Osteoblast (primary cell): ENCODE measurements at regions not wholly inside any gene's neighbourhood (a gene's known extent, or its start where the extent isn't known, plus 50 kb on each side); places are given as distances from the start of the nearest gene placed in this dataset.

Experiments
- DNase-seq: peaks from one replicate; pipeline ENCODE4 v3.0.0; 2011; ENCODE audit warnings: low spot score, mixed read lengths; ENCODE audit not compliant: insufficient read length; ENCODE audit errors: missing footprints
- H2AFZ ChIP-seq: 2 replicates; pipeline ENCODE4 v1.6.0; 2011; ENCODE audit warnings: mild to moderate bottlenecking, low read length
- H3K27ac ChIP-seq: 2 replicates; pipeline ENCODE4 v1.5.1; 2011; ENCODE audit warnings: mild to moderate bottlenecking, low read depth, low read length, moderate library complexity
- H3K27me3 ChIP-seq: 2 replicates; pipeline ENCODE4 v1.6.0; 2012; ENCODE audit warnings: mild to moderate bottlenecking, control low read depth, inconsistent platforms, low read length, moderate library complexity; ENCODE audit not compliant: insufficient read depth
- H3K36me3 ChIP-seq: 2 replicates; pipeline ENCODE4 v1.5.1; 2011; ENCODE audit warnings: mild to moderate bottlenecking, low read length, control low read depth, moderate library complexity; ENCODE audit not compliant: insufficient read depth
- H3K4me1 ChIP-seq: 2 replicates; pipeline ENCODE4 v1.5.1; 2011; ENCODE audit warnings: mild to moderate bottlenecking, low read length, control low read depth, moderate library complexity; ENCODE audit not compliant: insufficient read depth
- H3K4me2 ChIP-seq: 2 replicates; pipeline ENCODE4 v1.6.0; 2011; ENCODE audit warnings: mild to moderate bottlenecking, low read length; ENCODE audit not compliant: insufficient read depth
- H3K4me3 ChIP-seq: fragments of 200-600 bp; sonication (generic); 3 replicates; pipeline ENCODE4 v1.5.1; 2012; ENCODE audit warnings: mild to moderate bottlenecking, low read length, inconsistent platforms; ENCODE audit not compliant: insufficient read depth
- H3K79me2 ChIP-seq: 2 replicates; pipeline ENCODE4 v1.6.0; 2012; ENCODE audit warnings: mild to moderate bottlenecking, low read length, control low read depth, inconsistent platforms; ENCODE audit not compliant: insufficient read depth
- H3K9me3 ChIP-seq: 2 replicates; pipeline ENCODE4 v1.5.1; 2011; ENCODE audit warnings: low read depth, low read length, control low read depth
- H4K20me1 ChIP-seq: 2 replicates; pipeline ENCODE4 v1.6.0; 2012; ENCODE audit warnings: mild to moderate bottlenecking, low read length, control low read depth; ENCODE audit not compliant: insufficient read depth
- CTCF ChIP-seq: IDR thresholded peaks from 2 replicates; pipeline ENCODE4 v1.5.1; 2011; ENCODE audit warnings: mild to moderate bottlenecking, low read depth, low read length, moderate library complexity; ENCODE audit errors: extremely low read depth

GRCh38 chr9:111731928-111732327 lies 62.8 kb downstream of the SHOC1 start:
- TF ChIP-seq CTCF: no peak
- no peak overlapping the region for H2AFZ ChIP-seq
- no peaks in the 10 kb centered on the region for H3K27me3 ChIP-seq
- H3K4me2 ChIP-seq: no peak overlapping the region
- no peaks in the 10 kb centered on the region for H3K36me3 ChIP-seq
- H3K9me3 ChIP-seq: peaks cover 6% of the 10 kb centered on the region
- no peak overlapping the region for H3K4me3 ChIP-seq
- H3K27ac ChIP-seq: no peak overlapping the region
- H4K20me1 ChIP-seq: no peaks in the 10 kb centered on the region
- no peak for DNase-seq
- no peaks in the 10 kb centered on the region for H3K79me2 ChIP-seq
- peaks cover 15% of the 10 kb centered on the region for H3K4me1 ChIP-seq

GRCh38 chr9:111730937-111731567 lies 63.7 kb downstream of the SHOC1 start:
- no peak for TF ChIP-seq CTCF
- Histone ChIP-seq H3K27me3 (no peaks in the 10 kb centered on the region), H2AFZ (no peak overlapping the region), H3K9me3 (peaks cover 6% of the 10 kb centered on the region), H3K27ac (no peak overlapping the region), H3K4me1 (peaks cover 15% of the 10 kb centered on the region), H3K4me2 (no peak overlapping the region), H3K79me2 (no peaks in the 10 kb centered on the region), H3K4me3 (no peak overlapping the region), H3K36me3 (no peaks in the 10 kb centered on the region), H4K20me1 (no peaks in the 10 kb centered on the region)
- DNase-seq: no peak

- Histone ChIP-seq H2AFZ (no peak overlapping the region), H3K4me3 (no peak overlapping the region), H3K27me3 (no peaks in the 10 kb centered on the region), H3K4me2 (peak overlapping the region; percentile 15), H3K4me1 (peaks cover 15% of the 10 kb centered on the region), H3K79me2 (no peaks in the 10 kb centered on the region), H4K20me1 (no peaks in the 10 kb centered on the region), H3K27ac (peak overlapping the region; percentile 7), H3K36me3 (no peaks in the 10 kb centered on the region), H3K9me3 (peaks cover 6% of the 10 kb centered on the region)
- DNase-seq: no peak
- TF ChIP-seq CTCF: no peak
Observed at GRCh38 chr9:111728617-111729366, 65.9 kb downstream of the SHOC1 start.

GRCh38 chr9:111728143-111728542 lies 66.6 kb downstream of the SHOC1 start:
- H4K20me1 ChIP-seq: no peaks in the 10 kb centered on the region
- no peaks in the 10 kb centered on the region for H3K27me3 ChIP-seq
- H2AFZ ChIP-seq: no peak overlapping the region
- H3K4me1 ChIP-seq: peaks cover 15% of the 10 kb centered on the region
- H3K79me2 ChIP-seq: no peaks in the 10 kb centered on the region
- H3K9me3 ChIP-seq: peaks cover 6% of the 10 kb centered on the region
- H3K27ac ChIP-seq: peak overlapping the region; percentile 7
- TF ChIP-seq CTCF: no peak
- H3K4me2 ChIP-seq: peak overlapping the region; percentile 15
- H3K4me3 ChIP-seq: no peak overlapping the region
- DNase-seq: no peak
- H3K36me3 ChIP-seq: no peaks in the 10 kb centered on the region
